Psoas muscle (tissue), 7 donors: ENCODE measurements at regions not wholly inside any gene's neighbourhood (a gene's known extent, or its start where the extent isn't known, plus 50 kb on each side); places are given as distances from the start of the nearest gene placed in this dataset.

Source experiments
- ATAC-seq, 4 donors: fragments of 200-7000 bp; cut with Tn5 transposase; one replicate each; pipeline ENCODE4 v1.9.1; 2020; ENCODE audit warnings: moderate library complexity in 3 of 4, mild to moderate bottlenecking in 2 of 4
- DNase-seq, 2 donors: peaks; one replicate each; pipeline ENCODE4 v3.0.0-alpha.2; 2020
- H3K27ac ChIP-seq: fragments of 200-600 bp; one replicate; pipeline ENCODE4 v1.8.0; 2022
- H3K27me3 ChIP-seq, 3 donors: fragments of 200-600 bp in 1 of 3; one replicate each; pipeline versions ENCODE4 v1.6.1 to v1.8.0; 2013 to 2022; ENCODE audit warnings: low read length in 2 of 3, mild to moderate bottlenecking in 2 of 3, moderate library complexity in 1 of 3; ENCODE audit not compliant: insufficient read depth in 3 of 3
- H3K36me3 ChIP-seq, 2 donors: fragments of 200-600 bp in 1 of 2; one replicate each; pipeline versions ENCODE4 v1.6.1 to v1.8.0; 2013 to 2022; ENCODE audit warnings: low read depth in 1 of 2, mild to moderate bottlenecking in 1 of 2, moderate library complexity in 1 of 2; ENCODE audit not compliant: insufficient read depth in 1 of 2
- H3K4me1 ChIP-seq: fragments of 200-600 bp; one replicate; pipeline ENCODE4 v1.8.0; 2022
- H3K4me3 ChIP-seq: fragments of 200-600 bp; one replicate; pipeline ENCODE4 v1.8.0; 2022; ENCODE audit warnings: mild to moderate bottlenecking
- H3K9me3 ChIP-seq: fragments of 200-600 bp; one replicate; pipeline ENCODE4 v1.8.0; 2022
- CTCF ChIP-seq: fragments of 200-600 bp; IDR thresholded peaks from one replicate; pipeline ENCODE4 v1.8.0; 2022; ENCODE audit warnings: antibody characterized with exemption
- WGBS, 3 donors: extraction: QIAGEN DNeasy Blood & Tissue Kit; methylation state at CpG; one replicate each; pipeline versions ENCODE4 v1.1.6 to v1.1.7; 2013; 5-methylcytosine and 5-hydroxymethylcytosine counted together
- intact Hi-C, 2 donors: fragments of 100-400 bp; cut with DNase I; formaldehyde crosslinking; loops; one replicate each; pipeline versions ENCODE4 v1.11.0 to v1.14.2; 2022
- donor health status: healthy with polysubstance abuse.
- donor health status: DM: no; HTN: no; CAD: no; lungs with moderate emphysema.
- donor health status: Bipolar disorder and iron deficiency.
- donor health status: healthy.
- donor health status: DM: yes; HTN: yes; CAD: no.
- donor health status: DM: no; HTN: no; CAD: no.
- donor health status: DM: yes; HTN: yes; CAD: no.

GRCh38 chr16:85387731-85388295 is 225.3 kb upstream of the GSE1 start:
- no peaks in the 10 kb centered on the region for H3K9me3 ChIP-seq
- 96 to 100% (median 97%) methylated on average over 2 of the region's 2 CpGs for WGBS, 3 donors
- H3K4me1 ChIP-seq = peaks cover 4% of the 10 kb centered on the region
- TF ChIP-seq CTCF = no peak
- ATAC-seq (no peak), DNase-seq (no peak)
- no peaks in the 10 kb centered on the region for H3K27me3 ChIP-seq
- no peak overlapping the region for H3K27ac ChIP-seq
- H3K4me3 ChIP-seq = no peak overlapping the region
- no peaks in the 10 kb centered on the region for H3K36me3 ChIP-seq
- intact Hi-C loops = no loop called here

GRCh38 chr16:85389679-85390470 is 223.2 kb upstream of the GSE1 start:
- DNase-seq (peak in 1 of 2 donors; percentile 46), ATAC-seq (no peak)
- intact Hi-C loops = no loop called here
- TF ChIP-seq CTCF = no peak
- H3K36me3 ChIP-seq = no peaks in the 10 kb centered on the region
- H3K27me3 ChIP-seq = no peaks in the 10 kb centered on the region
- no peaks in the 10 kb centered on the region for H3K9me3 ChIP-seq
- peaks cover 8% of the 10 kb centered on the region for H3K4me1 ChIP-seq
- no peak overlapping the region for H3K27ac ChIP-seq
- no peak overlapping the region for H3K4me3 ChIP-seq
- 80 to 87% (median 83%) methylated on average over 19 of the region's 19 CpGs for WGBS, 3 donors

- DNase-seq (peak; percentile 88), ATAC-seq (peak; percentile 37 to 82 (median 73))
- 45 to 70% (median 51%) methylated on average over 23 to 24 of the region's 24 CpGs for WGBS, 3 donors
- TF ChIP-seq CTCF = no peak
- no peaks in the 10 kb centered on the region for H3K9me3 ChIP-seq
- H3K27me3 ChIP-seq = no peaks in the 10 kb centered on the region
- H3K27ac ChIP-seq = no peak overlapping the region
- H3K4me1 ChIP-seq = peaks cover 13% of the 10 kb centered on the region
- intact Hi-C loops = no loop called here
- H3K36me3 ChIP-seq = no peaks in the 10 kb centered on the region
- H3K4me3 ChIP-seq = no peak overlapping the region
These were observed 222.5 kb upstream of the GSE1 start for GRCh38 chr16:85390511-85391174.

GRCh38 chr16:85391175-85391707 is 221.9 kb upstream of the GSE1 start:
- Histone ChIP-seq H3K27me3 (no peaks in the 10 kb centered on the region), H3K4me1 (peaks cover 16% of the 10 kb centered on the region), H3K4me3 (no peak overlapping the region), H3K27ac (no peak overlapping the region), H3K9me3 (no peaks in the 10 kb centered on the region), H3K36me3 (no peaks in the 10 kb centered on the region)
- 86 to 90% (median 89%) methylated on average over 14 of the region's 14 CpGs for WGBS, 3 donors
- no peak for ATAC-seq
- intact Hi-C loops = no loop called here
- TF ChIP-seq CTCF = no peak
- peak in 1 of 2 donors; percentile 50 for DNase-seq
